SK-N-MC (cell line): ENCODE measurements at regions not wholly inside any gene's neighbourhood (a gene's known extent, or its start where the extent isn't known, plus 50 kb on each side); places are given as distances from the start of the nearest gene placed in this dataset.

ENCODE experiments used
- EZH2 ChIP-seq: fragments of 200-600 bp; sonication (generic); IDR thresholded peaks from one replicate; pipeline ENCODE4 v1.6.1; 2017; ENCODE audit warnings: antibody characterized with exemption
- POLR2AphosphoS5 ChIP-seq: IDR thresholded peaks from 2 replicates; pipeline ENCODE4 v1.6.1; 2012; ENCODE audit warnings: mild to moderate bottlenecking, low read depth, low read length, borderline replicate concordance

DNA sequence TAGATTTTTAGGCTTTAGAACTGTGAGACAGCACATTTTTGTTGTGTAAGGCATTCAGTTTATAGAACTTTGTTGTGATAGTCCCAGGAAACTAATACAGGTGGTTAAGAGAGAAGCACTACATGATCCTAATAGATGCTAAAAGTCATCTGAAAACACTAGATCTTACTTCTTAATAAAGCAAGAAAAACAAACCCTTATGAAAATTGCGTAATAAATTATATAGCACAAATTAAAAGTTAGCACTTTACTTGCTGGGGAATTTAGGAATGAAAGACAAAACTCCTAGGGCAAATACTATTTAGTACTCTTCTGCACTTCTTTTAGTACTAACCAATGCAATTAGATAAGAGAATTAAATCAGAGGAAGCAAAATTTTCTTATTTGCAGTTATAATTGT lies 163.3 kb upstream of the SHISA6 start:
- TF ChIP-seq EZH2 (no peak), POLR2AphosphoS5 (no peak)
